ENCODE measurements at regions not wholly inside any gene's neighbourhood (a gene's known extent, or its start where the extent isn't known, plus 50 kb on each side); places are given as distances from the start of the nearest gene placed in this dataset.
A peak's percentile ranks its signal among the peaks of the same experiment; 100 is the strongest.

DNA sequence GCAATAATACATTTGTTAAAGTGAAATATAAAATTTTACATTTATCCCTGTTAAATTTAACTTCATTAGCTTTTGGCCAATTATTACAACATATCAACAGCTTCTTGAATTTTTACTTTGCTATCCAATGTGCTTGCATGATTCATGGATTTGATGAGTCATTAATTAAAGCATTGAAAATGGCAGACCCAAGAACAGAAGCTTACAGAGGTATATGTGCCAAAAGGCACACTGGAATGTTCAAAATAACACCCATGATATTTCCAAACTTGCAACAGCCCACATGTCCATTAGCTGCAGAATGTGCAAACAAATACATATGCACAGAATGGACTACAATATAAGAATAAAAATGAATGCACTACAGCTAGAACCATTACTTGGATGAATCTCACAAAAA lies 76.4 kb upstream of the MAN1A2 start:
- no peak for DNase-seq (ENCODE audit: low read depth)
- TF ChIP-seq POLR2A (IDR thresholded peaks at IDR 0.05; ENCODE audit: extremely low read depth, insufficient read length) (no peak), MYC (IDR thresholded peaks at IDR 0.05; ENCODE audit: low read depth, low read length) (no peak)
- TF ChIP-seq, protein P1, sequence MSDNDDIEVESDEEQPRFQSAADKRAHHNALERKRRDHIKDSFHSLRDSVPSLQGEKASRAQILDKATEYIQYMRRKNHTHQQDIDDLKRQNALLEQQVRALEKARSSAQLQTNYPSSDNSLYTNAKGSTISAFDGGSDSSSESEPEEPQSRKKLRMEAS (IDR thresholded peaks at IDR 0.05; ENCODE audit: low read depth, low read length): no peak
- no peak overlapping the region for H3K4me3 ChIP-seq (ENCODE audit: low read depth, low read length)

DNA sequence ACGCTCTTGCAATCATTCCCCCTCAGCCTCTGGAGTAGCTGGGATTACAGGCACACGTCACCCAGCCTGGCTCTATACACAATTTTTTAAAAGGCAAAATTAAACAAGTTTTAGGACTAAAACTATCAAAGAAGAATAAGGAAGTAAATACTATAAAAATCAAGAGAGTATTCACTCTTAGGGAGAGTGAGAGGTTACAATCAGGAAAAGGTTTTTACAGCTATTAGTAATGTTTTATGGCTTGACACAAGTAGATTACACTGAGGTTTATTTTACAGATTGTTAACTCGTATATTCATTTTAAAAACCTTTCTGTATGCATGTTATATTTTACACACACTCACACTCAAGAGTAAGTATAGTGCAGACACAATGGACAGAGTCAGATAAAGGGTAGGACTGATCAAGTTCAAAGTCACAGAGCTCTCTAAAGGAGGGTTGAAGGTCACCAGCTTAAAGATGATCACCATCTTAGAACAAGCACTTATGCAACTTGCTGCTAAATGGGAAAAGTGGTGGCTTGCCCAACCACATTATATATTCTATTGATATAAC lies 77.9 kb upstream of the MAN1A2 start:
- H3K4me3 ChIP-seq (ENCODE audit: low read depth, low read length): no peak overlapping the region
- DNase-seq (ENCODE audit: low read depth): no peak
- TF ChIP-seq, protein P2, sequence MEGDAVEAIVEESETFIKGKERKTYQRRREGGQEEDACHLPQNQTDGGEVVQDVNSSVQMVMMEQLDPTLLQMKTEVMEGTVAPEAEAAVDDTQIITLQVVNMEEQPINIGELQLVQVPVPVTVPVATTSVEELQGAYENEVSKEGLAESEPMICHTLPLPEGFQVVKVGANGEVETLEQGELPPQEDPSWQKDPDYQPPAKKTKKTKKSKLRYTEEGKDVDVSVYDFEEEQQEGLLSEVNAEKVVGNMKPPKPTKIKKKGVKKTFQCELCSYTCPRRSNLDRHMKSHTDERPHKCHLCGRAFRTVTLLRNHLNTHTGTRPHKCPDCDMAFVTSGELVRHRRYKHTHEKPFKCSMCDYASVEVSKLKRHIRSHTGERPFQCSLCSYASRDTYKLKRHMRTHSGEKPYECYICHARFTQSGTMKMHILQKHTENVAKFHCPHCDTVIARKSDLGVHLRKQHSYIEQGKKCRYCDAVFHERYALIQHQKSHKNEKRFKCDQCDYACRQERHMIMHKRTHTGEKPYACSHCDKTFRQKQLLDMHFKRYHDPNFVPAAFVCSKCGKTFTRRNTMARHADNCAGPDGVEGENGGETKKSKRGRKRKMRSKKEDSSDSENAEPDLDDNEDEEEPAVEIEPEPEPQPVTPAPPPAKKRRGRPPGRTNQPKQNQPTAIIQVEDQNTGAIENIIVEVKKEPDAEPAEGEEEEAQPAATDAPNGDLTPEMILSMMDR (IDR thresholded peaks at IDR 0.05; ENCODE audit: low read depth, low read length): no peak
- TF ChIP-seq MYC (IDR thresholded peaks at IDR 0.05; ENCODE audit: low read depth, low read length): no peak
- no peak for TF ChIP-seq POLR2A (IDR thresholded peaks at IDR 0.05; ENCODE audit: extremely low read depth, insufficient read length)
- TF ChIP-seq, protein P1 (IDR thresholded peaks at IDR 0.05; ENCODE audit: low read depth, low read length): no peak

DNA sequence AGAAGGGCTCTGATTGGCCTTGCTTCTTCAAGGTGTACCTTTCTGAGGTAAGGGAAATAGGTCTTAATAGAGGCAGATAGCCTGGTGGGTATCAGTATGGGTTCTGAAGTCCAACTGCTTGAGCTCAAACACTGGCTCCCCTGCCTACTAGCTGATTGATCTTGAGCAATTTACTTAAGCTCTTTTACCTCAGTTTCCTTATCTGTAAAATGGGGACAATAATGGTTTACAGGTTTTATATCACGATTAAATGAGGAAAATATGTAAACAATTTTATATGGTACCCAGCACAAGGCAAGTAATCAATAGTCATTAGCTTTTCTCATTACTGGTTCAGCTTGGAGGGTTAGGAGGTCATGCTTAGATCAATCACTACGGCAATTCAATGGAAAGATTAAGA lies 75.8 kb upstream of the VTCN1 start:
- H3K4me3 ChIP-seq (ENCODE audit: low read depth, low read length): no peak overlapping the region
- TF ChIP-seq, protein P1 (IDR thresholded peaks at IDR 0.05; ENCODE audit: low read depth, low read length): no peak
- TF ChIP-seq MYC (IDR thresholded peaks at IDR 0.05; ENCODE audit: low read depth, low read length): no peak
- TF ChIP-seq, protein P2 (IDR thresholded peaks at IDR 0.05; ENCODE audit: low read depth, low read length): no peak
- TF ChIP-seq POLR2A (IDR thresholded peaks at IDR 0.05; ENCODE audit: extremely low read depth, insufficient read length): no peak
- no peak for DNase-seq (ENCODE audit: low read depth)

DNA sequence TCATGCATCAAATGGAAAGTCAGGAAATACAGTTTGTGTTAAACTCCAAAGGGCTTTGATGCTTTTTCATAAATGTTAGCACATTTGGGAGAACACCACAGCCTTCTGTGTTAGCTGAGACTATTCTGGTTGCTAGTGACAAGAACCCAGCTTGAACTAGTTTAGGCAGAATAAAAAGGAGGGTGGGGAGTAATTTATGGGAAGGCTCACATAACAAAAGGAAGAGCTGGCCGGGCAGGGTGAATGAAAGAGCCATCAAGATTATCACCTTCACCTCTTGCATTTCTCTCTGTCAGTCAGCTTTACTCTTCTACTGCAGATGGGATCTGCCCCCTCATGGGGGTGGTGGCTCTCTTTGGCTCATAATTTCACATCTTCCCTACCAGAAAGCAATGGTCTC lies 75.4 kb upstream of the VTCN1 start:
- H3K4me3 ChIP-seq (ENCODE audit: low read depth, low read length): no peak overlapping the region
- TF ChIP-seq MYC (IDR thresholded peaks at IDR 0.05; ENCODE audit: low read depth, low read length) (no peak), POLR2A (IDR thresholded peaks at IDR 0.05; ENCODE audit: extremely low read depth, insufficient read length) (no peak)
- TF ChIP-seq, protein P1 (IDR thresholded peaks at IDR 0.05; ENCODE audit: low read depth, low read length): no peak
- TF ChIP-seq, protein P2 (IDR thresholded peaks at IDR 0.05; ENCODE audit: low read depth, low read length): no peak
- no peak for DNase-seq (ENCODE audit: low read depth)

DNA sequence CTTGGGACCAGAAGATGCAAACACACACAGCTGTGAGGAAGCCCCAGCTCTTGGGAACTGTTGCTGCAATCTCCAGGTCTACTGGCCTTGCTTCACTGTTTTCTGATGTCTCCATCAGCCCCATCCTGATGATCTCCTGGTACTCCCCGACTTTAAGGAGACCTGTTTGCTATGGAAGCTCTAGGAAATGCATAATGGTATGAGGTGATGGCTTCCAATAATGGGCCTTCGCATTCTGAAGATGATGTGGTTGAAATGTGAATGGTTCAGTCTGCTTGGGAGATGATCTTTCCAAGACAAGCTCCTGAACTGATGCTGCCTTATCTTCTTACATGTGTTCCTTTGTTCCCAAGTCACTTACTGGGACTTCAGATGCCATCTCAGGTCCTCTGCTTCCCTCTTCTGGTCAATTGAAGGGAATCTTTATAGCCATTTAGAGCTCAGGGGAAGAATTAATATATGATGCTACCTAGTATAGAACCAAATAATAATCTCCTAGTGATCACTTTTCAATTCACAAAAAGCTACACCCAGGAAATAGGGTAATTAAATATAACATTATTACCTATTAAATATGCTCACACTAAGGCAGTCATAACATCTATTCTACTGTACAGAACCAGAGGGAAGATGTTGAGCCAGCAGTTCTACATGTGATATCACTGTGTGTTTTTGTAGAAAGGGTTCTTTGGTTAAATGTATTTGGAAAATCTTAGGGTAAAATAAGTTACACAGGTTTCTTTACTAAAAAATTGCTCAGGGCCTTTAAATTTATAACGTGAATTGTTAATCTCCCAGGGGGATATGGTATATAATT lies 73.9 kb upstream of the VTCN1 start:
- no peak overlapping the region for H3K4me3 ChIP-seq (ENCODE audit: low read depth, low read length)
- TF ChIP-seq POLR2A (IDR thresholded peaks at IDR 0.05; ENCODE audit: extremely low read depth, insufficient read length): no peak
- TF ChIP-seq, protein P2 (IDR thresholded peaks at IDR 0.05; ENCODE audit: low read depth, low read length): peak; percentile 18
- TF ChIP-seq MYC (IDR thresholded peaks at IDR 0.05; ENCODE audit: low read depth, low read length): peak; percentile 33; the same call in 1 of the 2 replicates
- TF ChIP-seq, protein P1 (IDR thresholded peaks at IDR 0.05; ENCODE audit: low read depth, low read length): no peak
- DNase-seq (ENCODE audit: low read depth): peak; percentile 65

DNA sequence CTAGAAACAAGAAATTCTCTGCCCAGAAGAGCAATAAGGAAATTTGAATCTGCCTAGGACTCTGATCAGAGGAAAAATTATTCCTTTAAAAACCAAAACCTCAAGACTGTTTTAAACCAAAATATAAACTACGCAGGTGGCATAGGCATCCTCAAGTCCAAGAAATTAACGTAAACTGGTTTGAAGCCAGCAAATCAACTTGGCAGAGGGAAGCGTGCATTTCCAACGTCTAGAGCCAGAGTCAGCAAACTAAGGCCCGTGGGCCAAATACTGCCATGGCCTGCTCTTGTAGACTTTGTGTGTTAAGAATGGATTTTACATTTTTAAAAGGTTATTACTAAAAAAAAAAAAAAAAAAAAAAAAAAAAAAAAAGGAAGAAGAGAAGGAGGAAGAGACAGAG lies 67.8 kb upstream of the VTCN1 start:
- H3K4me3 ChIP-seq (ENCODE audit: low read depth, low read length): no peak overlapping the region
- no peak for DNase-seq (ENCODE audit: low read depth)
- TF ChIP-seq, protein P2 (IDR thresholded peaks at IDR 0.05; ENCODE audit: low read depth, low read length): no peak
- TF ChIP-seq POLR2A (IDR thresholded peaks at IDR 0.05; ENCODE audit: extremely low read depth, insufficient read length) (no peak), MYC (IDR thresholded peaks at IDR 0.05; ENCODE audit: low read depth, low read length) (no peak)
- TF ChIP-seq, protein P1 (IDR thresholded peaks at IDR 0.05; ENCODE audit: low read depth, low read length): no peak

Data from NB4 (cell line).